ENCODE measurements at regions not wholly inside any gene's neighbourhood (a gene's known extent, or its start where the extent isn't known, plus 50 kb on each side); places are given as distances from the start of the nearest gene placed in this dataset.

DNA sequence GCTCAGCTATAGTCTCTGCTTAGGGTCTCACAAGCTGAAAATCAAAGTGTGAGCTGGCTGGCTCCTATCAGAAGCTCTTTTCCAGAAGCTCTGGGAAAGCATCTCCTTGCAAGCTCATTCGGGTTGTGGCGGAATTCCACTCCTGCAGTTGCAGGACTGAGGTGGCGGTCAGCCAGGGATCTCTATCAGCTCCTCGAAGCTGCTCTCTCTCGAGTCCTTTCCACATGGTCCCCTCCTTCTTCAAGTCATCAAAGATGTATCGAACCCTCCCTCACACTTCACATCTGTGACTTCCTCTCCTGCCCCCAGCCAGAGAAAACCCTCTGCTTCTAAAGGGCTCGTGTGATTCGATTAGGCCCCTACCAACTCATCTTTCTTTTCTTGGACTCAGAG is 141.7 kb downstream of the ZFP36L2 start:
- no peak for DNase-seq (ENCODE audit: low spot score)

DNA sequence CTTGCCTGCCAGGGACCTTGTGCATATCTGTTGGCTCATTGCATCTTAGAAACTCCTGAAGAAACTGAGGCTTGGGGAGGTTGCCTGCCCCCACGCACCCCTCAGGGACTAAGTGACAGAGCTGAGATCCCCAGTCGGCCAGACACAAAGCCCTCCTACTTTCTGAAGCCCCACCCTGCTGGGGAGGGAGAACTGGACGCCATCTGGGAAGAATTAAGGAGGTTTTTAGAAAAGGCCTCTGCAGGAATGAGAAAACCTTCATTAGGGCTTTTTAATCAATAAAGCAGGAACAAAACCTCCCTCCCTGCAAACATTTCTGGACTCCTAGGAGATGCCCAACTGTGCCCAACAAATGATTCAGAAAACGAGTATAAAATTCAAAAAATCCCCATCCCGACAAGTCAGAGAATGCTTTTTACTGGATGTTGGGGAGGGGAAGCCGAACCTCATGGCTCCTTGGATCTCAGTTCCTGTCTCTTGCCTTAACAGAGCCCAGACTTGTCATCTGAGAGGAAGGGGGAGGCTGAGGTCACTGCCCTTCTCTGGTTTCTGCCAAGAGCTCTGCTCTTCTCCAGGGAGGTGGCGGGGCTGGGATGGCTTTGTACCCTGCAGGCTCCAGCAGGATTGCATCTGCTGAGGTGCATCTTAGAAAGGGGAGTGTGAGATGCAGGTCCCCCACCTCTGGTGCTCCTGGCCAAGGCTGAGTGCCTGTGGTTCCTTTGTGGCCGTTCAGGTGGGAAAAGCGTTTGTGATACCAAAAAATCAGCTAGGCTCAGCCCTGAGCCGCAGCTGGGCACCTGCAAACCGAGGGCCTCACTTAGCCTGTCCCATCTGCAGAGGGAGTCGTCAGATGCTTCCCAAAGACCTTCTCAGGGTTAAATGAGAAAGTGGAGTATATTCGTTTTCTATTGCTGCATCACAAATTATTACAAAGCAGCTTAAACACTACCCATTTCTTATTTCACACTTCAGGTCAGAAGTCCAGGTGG is 142.4 kb downstream of the ZFP36L2 start:
- DNase-seq (ENCODE audit: low spot score) = no peak

DNA sequence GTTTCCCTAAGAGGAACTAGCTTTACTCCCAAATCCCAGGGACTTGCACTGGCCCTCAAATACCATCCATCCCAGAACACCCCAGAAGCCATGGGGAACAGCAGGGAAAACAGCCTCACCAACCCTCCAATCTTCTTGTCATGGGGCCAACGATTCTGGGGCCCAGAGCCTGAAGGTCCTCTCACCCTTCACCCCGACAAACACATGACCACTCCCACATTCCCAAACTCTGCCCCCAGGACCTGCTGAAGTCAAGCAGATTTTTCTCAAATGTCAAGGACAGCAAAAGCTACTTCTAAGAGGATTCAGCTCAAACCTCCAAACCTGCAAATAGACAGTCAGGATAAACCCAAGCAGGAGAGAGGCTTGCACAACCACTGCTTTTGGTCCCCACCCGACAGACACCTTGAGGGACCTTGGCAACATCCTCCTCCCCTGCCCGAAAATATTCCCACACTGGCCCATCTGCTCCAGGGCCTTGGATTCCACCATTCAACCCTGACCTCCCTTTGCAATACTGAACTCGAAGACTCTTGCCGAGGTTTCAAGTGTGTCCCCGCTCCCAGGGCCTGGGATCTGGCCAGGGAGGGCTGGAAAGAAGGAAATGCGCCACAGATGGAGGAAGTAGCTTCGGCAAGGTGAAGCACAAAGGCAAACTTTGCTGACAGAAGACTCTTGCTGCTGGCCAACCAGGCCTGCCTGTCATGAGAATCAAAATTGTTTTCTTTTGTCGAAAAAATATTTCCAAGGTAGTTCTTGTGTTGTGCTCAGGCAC is 143.3 kb downstream of the ZFP36L2 start:
- no peak for DNase-seq (ENCODE audit: low spot score)

DNA sequence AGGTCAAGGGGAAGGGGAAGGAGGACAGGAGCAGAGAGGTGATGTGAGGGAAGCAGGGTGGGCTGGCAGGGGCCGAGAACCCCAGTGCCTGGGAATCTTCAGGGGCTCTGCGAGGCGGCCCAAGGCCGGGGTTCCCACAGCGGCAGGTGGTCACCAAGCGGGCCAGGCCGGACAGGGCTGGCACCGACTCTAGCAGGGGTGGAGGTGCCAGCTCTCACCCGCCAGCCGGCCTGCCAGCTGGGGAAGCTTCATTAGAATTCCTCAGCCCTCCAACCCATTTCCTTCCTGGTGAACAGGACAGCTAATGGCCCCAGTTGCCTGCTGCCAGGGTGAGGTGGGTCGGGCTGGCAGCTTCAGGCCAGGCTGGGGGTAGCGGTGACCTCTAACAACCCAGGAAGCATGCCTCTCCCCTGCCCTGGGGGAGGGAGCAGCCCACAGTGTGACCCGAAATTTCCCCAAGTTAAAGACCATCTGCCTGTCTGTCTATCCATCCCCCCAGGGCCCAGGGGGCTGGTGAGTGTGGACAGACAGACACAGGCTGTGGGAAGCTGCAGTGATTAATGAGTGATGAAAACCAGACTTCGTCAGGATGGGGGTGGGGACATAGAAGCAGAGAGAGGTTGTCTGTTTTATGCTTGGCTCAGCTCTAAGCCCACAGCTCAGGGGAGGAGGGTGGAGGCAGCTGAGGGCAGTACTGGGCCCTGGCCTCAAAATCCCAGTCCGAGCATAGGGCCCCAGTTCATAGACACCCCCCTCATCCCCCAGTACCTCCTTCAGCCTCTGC is 144.1 kb downstream of the ZFP36L2 start:
- no peak for DNase-seq (ENCODE audit: low spot score)

DNA sequence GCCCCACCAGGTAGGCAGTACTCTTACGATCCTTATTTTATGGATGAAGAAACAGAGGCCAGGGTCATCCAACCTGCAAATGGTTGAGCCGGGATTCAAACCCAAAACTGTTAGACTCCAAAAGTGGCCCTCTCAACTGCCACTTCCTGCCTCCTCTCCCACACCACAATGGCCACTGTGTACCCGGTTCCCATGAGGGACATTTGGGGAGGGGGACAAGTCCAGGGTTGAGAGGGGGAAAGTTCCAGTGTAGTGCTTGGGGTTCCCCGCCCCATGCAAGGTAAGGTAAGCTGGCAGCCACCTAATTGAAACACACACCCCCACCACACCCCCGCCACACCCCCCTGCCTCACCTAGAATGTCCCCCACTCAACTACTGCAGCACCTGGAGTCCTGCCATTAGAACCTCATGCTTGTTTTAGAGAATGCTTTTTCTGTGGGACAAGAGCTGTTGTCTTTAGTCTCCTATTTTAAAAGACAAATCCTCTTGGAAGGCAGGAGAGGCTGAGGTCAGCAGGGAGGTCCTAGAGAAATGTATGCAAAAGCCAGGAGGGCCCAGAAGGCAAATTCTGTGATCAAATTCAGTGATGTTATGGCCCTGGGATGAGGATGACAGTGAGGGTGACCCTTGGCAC is 145.2 kb downstream of the ZFP36L2 start:
- DNase-seq (ENCODE audit: low spot score) = no peak

DNA sequence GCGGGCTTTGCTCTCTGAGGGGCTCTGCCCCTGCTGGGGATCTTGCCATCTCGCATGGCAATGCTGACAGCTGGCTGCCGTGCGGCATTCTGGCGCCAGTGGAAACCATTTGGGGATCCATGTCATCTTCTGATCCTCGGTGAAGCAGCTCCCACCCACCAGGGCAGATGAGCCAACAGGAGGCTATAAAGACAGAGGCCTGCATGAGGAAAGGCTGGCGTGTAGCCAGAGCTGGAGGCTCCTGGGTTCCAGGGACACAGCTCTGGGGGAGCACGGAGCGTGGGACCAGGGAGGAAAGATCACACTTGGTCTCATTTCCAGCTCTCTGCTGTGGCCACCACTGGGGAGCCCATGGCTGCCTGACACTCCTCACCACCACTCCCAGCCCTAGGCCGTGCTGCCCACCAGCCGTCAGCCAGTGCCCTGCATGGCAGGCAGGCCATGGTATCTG is 145.8 kb downstream of the ZFP36L2 start:
- no peak for DNase-seq (ENCODE audit: low spot score)

DNA sequence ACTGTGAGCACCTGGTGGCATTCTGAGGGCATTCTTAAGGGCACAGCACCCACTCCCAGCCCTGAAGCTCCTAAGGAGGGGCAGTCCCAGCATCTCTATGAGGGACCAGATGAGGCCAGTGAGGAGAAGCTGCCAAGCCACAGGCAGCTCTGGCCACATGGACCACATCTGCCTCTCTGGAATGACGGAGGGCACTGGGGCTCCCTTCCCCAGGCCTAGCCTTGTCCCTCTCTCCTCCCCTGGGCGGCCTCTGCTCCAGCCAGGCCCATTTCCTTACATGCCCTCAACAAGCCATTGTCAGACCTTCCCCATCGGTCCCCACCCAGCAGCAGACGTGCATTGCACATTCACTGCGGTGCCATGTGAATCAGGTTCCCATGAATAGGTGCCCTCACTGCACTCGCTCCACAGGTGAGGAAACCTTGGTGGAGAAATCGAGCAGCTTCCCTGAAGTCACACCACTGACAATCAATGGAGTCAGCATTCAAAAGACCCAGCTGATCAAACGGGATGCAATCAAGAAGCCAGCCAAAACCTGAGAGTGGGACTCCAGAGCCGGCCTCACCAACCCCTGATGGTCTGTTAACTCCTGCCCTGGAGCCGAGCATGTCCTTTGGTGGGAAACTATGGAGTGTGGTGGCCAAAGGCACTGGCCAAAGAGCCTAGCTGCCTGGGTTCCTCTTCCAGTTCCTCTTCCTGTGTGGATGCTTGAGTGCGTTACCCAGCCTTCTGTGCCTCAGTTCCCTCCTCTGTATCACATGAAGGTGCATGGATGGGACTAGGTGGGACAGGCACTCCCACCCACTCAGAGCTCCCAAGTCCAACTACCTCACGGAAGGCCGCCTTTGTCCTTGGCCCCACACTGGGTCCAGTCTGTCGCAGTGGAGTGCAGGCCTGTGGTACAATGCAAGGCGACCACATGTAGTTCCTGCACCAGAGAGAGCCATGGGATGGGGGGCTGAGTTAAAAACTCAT is 147.3 kb downstream of the ZFP36L2 start:
- DNase-seq (ENCODE audit: low spot score) = no peak

DNA sequence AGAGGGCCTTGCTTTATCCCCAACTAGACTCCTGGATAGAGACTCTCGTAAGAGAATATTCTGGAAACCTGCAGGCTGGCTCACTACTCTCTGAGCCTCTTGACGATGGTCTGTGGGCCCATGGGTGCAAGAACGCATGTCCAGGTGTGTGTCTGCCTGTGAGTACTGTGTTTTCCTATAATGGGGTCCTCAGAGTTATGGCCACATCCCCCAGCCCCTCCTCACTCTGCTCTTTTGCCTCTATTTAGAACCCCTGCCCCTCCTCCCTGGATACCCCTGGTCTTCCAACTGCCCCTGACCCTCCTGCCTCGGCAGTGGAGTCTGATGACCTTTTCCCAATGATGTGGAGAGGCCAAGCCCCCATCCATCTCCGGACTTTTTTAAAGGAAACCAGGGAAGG is 148.1 kb downstream of the ZFP36L2 start:
- DNase-seq (ENCODE audit: low spot score) = no peak

DNA sequence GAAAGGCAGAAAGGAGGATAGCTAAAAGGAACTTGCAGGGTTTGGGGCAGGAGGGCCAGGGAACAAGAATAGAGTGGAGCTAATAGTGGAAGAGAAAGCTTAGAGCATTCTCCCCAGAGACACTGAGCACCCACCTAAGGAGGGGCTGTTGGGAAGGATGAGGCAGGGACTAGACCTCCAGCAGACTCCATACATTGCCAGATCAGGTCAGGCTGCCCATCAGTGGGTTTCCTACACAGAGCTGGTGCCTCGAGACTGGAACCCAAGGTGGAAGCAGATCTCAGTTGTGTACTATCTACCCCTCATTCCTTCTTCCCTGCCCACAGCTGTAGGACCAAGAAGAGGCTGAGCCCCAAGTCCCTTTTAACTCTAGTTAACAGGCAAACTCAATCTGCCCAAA is 148.5 kb downstream of the ZFP36L2 start:
- DNase-seq (ENCODE audit: low spot score) = no peak

DNA sequence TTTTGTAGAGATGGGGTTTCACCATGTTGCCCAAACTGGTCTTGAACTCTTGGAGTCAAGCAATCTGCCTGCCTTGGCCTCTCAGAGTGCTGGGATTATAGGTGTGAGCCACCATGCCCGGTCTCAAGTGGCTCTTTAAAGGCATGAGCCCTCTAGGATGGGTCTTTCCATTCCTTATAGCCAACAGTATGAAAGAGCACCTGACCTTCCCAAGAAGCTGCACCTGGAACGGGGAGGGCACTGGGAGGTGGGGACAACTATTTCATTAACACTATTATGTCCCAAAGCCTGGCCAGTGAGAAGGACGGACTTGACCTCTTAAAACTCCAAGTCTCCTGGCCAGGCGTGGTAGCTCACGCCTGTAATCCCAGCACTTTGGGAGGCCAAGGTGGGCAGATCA is 149.7 kb downstream of the ZFP36L2 start:
- no peak for DNase-seq (ENCODE audit: low spot score)

DNA sequence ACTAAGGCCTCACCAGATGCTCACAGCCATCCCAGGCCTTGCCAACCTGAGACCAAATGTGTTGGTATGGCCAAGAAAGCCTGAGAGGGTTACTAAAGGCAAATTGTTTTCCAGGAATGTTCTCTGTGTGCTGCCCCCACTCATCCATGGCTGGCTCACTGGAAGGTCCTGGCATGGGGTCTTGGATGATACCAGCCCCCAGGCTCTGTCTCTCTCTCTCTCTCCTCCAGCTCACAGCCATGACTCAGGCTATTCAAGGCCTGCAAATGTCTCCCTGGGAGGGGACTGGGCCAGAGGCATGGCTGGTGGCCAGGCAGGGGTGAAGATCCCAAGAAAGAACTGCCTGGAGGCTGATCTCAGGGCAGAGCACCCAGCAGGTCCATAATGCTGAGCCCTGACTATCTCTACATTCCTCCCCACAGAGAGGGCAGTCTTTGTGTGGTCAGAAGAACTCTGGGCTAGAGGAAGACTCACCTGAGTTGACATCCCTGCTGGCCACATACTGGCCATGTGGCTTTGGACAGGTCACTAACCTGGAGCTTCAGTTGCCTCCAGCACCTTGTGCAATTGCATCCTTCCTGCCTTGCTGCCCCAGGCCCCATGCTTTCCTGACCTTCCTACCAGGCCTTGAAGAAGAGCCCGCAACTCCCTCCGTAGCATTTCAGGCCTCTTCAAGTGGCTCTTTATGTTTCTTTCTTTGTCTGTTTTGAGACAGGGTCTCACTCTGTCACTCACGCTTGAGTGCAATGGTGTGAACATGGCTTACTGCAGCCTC is 150.4 kb downstream of the ZFP36L2 start:
- DNase-seq (ENCODE audit: low spot score) = peak; percentile 38

DNA sequence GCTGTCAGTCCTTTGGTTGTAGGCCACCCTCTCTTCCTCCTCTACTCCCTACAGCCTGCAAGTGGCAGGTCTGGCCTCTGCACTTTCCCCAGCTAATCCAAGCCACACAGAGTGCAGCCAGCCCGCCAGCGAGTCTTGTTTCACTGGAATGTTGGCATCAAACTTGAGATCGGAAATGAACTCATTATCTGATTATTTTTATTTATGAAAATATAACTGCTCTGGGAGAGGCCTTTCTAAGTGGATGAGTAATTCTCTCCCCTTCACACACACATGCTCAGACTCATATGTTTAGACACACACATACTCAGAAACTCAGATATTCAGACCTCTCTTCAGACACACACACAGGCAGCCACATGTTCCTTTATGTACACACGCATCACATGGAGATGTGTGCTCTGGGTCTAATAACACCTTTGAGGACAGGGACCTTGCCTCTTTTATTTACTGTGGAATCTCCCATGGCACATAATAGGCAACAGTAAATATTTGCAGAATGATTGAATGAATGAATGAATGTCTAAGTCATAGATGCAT is 151.3 kb downstream of the ZFP36L2 start:
- peak; percentile 78 for DNase-seq (ENCODE audit: low spot score)

DNA sequence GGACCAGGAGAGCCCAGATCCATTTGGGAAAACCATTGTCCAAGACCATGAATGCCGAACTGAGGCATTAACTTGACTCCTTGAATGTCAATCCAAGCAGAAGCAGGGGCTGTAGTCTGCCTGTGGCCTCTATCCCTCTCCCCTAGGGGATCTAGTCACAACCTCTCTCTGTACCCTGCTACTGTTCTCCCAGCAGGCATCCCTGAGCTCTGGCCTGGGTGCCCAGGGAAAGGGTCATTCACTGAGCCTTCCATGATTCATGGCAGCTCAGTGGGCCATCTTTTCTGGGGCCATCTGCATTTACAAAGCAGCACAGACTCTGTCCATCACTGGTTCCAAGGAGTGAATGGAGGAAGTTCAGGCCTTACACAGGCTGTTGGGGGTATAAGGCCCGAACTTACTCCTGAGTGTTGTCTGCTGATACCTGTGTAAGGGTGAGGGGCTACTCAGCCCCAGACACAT is 151.8 kb downstream of the ZFP36L2 start:
- no peak for DNase-seq (ENCODE audit: low spot score)

DNA sequence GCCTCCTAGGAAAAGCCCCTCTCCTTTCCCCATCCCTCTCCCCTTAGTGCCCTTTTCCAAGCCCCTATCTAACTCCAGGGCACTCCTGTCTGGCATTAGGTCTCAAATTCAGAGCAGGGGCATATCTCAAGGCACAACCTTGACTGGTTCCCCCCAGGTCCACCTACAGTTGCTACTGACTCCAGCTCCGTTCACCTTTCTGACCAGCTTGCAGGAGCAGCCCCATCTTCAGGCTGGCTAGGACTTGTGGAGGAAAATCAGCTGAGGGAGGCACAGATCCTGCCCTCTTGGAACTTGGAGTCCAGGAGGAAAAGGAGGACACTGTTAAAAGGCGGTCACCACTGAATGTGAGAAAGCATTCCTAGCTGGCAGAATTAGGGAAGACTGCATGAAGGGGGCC is 152.4 kb downstream of the ZFP36L2 start:
- DNase-seq (ENCODE audit: low spot score) = no peak

DNA sequence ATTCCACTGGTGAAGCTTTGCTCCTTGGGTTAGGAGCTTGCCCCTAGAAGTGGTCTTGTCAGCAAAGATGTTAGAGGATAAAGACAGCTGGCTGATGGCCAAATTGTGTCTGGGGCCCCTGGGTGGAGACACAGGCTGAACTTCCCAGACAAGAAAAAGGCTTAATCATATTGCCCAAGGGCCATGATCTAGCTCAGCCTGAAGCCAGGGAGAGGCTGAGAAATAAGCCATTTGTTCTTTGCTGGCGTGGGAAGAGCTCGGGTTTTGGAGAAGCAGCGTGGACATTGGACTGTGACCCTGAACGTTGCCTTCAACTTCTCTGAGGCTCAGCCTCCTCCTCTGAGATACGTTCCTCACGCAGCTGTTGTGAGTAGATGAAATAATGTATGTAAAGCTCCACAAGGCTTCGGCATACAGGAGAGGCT is 153.0 kb downstream of the ZFP36L2 start:
- DNase-seq (ENCODE audit: low spot score) = peak; percentile 64

DNA sequence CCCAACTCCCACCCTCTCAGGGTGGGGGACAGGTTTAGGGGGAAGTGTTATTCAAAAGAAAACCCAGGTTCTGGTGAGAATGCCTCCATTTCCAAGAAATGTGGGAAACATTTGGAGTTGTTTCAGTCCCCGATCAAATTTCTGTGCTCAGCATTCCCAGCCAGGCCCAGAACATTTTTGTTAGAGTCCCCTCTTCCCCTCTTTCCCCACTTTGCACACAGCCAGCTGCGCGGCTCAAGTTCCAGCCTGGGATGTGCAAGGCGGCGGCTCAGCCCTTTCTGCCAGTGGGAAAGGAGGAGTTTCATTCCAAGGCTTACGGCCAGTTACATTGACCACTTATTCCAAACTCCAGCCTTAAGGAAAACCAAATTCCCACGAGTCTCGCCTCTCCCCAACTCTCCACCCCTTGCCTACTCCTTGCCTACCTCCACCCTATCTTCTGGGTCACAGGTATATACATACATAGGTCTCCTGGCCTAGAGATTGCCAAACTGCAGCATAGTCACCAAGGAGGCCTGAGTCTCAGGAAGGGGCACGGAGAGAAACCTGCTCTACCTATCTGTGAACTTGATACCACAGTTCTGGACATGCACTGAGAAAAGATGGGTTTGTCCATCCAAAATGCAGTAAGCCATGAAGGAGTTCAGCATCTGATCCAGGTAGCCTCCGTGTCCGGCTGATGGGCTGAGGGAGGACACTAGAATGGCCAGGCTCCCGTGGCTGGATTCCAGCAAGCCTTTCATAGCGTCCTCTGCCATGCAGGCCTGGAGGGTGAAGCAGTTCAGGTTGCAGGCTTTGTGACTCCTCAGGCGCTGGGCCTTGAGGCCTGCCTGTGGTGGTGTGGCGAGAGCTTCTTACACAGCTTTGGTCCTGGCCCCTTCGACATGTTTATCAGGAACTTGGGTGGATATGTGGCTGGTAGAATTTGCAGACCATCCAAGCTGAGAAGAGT is 154.5 kb downstream of the ZFP36L2 start:
- DNase-seq (ENCODE audit: low spot score) = no peak

DNA sequence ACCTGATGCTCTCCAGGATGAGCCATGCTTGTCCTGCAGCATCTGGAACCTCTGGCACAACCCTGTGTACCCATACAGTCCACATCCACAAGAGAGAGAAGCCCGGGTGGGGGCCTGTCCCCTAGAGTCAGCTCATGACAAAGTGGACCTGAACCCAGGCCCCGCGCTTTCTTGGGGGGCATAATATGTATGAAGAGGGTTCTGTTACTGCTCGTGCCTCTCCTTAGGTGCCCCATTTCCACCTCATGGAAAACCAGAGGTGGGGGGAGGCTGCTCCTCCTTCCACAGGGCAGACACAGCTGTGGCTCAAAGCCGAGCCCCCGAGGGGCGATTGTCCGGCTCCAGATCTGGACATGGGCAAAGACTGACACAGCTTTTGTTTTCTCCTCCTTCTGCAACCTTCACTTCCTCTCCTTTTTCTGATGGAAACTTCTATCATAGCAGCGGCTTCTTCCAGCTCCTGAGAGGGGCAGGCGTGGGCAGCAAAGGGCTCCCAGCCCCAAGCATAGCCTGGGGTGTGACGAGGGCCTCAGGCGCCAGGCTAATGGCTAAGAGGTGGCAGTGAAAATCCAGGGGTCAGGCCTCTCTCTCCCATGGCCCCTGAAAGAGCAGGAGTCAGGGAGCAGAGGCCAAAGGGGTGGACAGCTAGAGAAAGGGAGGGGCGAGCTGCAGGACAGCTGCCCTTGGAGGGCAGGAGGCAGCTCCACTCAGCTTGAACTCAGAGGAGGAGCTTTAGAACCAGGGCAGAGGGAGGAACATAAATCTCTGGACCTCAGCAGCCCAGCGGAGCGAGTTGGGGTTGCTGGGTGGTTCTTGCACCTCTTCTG is 155.5 kb downstream of the ZFP36L2 start:
- DNase-seq (ENCODE audit: low spot score) = no peak
